ENCODE measurements at regions not wholly inside any gene's neighbourhood (a gene's known extent, or its start where the extent isn't known, plus 50 kb on each side); places are given as distances from the start of the nearest gene placed in this dataset.

DNA sequence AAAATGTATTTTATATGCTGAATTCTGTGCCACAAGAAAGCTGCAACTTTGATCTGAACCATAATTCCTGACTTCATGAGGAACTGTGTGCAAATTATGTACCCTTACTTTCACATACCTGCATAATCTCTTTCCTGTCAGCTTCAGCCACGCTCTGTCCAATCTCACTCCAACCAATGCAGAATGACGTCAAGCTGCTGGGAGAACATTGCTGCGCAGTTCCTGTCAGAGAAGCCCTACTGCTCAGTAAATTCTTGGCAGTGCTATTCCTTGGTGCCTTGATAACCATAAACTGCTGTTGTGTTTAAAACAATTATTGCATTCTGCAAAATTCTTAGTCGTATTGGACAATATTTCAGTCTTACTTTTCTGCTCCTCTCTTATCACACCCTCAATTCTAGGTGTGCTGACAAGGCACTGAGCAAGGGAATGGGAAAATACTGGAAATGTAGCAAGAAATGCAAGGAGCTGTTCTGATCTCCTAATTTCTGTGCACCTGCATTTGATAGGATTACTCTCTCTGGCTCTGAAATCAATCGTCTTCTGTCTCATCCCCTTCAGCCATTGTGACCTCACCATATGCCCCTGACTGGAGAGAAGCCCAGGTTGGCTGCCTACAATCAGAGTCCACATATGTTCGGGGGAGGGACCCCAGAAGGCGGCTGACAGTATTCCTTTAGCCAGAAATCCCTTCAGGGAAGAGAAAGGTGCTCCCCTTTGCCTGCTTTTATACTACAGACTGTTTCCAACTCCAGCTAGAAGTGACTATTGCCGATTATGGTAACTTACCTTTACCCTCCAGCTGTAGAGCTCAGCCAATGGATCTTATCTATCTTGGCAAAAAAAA, 274.9 kb upstream of the NOVA1 start:
- TF ChIP-seq, protein P1, sequence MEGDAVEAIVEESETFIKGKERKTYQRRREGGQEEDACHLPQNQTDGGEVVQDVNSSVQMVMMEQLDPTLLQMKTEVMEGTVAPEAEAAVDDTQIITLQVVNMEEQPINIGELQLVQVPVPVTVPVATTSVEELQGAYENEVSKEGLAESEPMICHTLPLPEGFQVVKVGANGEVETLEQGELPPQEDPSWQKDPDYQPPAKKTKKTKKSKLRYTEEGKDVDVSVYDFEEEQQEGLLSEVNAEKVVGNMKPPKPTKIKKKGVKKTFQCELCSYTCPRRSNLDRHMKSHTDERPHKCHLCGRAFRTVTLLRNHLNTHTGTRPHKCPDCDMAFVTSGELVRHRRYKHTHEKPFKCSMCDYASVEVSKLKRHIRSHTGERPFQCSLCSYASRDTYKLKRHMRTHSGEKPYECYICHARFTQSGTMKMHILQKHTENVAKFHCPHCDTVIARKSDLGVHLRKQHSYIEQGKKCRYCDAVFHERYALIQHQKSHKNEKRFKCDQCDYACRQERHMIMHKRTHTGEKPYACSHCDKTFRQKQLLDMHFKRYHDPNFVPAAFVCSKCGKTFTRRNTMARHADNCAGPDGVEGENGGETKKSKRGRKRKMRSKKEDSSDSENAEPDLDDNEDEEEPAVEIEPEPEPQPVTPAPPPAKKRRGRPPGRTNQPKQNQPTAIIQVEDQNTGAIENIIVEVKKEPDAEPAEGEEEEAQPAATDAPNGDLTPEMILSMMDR (IDR thresholded peaks at IDR 0.05), result no peak
- TF ChIP-seq POLR2A (IDR thresholded peaks at IDR 0.05), result no peak

Data from thyroid gland (tissue), 4 donors.